Ovary (tissue), 7 donors: ENCODE measurements at regions not wholly inside any gene's neighbourhood (a gene's known extent, or its start where the extent isn't known, plus 50 kb on each side); places are given as distances from the start of the nearest gene placed in this dataset.
"Not testable (repeated sequence)": the region's sequence is repeated elsewhere in the genome, so short reads cannot be mapped to it uniquely, and the experiment has no call there.

Experiments
- DNase-seq, 5 donors: peaks; one replicate each; pipeline ENCODE4 v3.0.0-alpha.2; 2019 to 2020
- H3K27ac ChIP-seq, 2 donors: fragments of 200-600 bp; one replicate each; pipeline versions ENCODE4 v1.5.1 to v1.8.0; 2019 to 2022
- H3K27me3 ChIP-seq: fragments of 200-600 bp; one replicate; pipeline ENCODE4 v1.8.0; 2022
- H3K36me3 ChIP-seq: fragments of 200-600 bp; sonication (generic); one replicate; pipeline ENCODE4 v1.5.1; 2019
- H3K4me1 ChIP-seq: one replicate; pipeline ENCODE4 v1.8.1; 2013; ENCODE audit warnings: mild to moderate bottlenecking, moderate library complexity; ENCODE audit not compliant: insufficient read depth
- H3K4me3 ChIP-seq: fragments of 200-600 bp; sonication (generic); one replicate; pipeline ENCODE4 v1.5.1; 2017
- H3K9me3 ChIP-seq, 2 donors: fragments of 200-600 bp in 1 of 2; sonication (generic) in 1 of 2; one replicate each; pipeline versions ENCODE4 v1.5.1 to v1.8.1; 2013 to 2019; ENCODE audit warnings: mild to moderate bottlenecking in 1 of 2, moderate library complexity in 1 of 2
- WGBS, 3 donors: extraction: QIAGEN DNeasy Blood & Tissue Kit in 1 of 3; methylation state at CpG; one replicate each; pipeline versions ENCODE4 v1.1.5 to v1.1.7; 2013 to 2017; 5-methylcytosine and 5-hydroxymethylcytosine counted together
- intact Hi-C, 4 donors: fragments of 100-400 bp; cut with DNase I; formaldehyde crosslinking; loops; one replicate each; pipeline versions ENCODE4 v1.11.0 to v1.15.1; 2022 to 2023
- donor health status: DM: no; HTN: no; CAD: no; lungs with moderate emphysema.
- donor health status: DM: no; HTN: no; CAD: no.
- donor health status: Bipolar disorder and iron deficiency.
- donor health status: DM: no; HTN: no; CAD: no.
- donor health status: DM: yes; HTN: yes; CAD: no.

- H3K4me1 ChIP-seq, DNase-seq, H3K27me3 ChIP-seq, H3K36me3 ChIP-seq, H3K4me3 ChIP-seq, H3K9me3 ChIP-seq, intact Hi-C loops, H3K27ac ChIP-seq: not testable (repeated sequence)
- WGBS, 3 donors, result 74 to 76% (median 74%) methylated on average over 6 of the region's 6 CpGs
Observed at GRCh38 chr6:57998858-57999619, 681.6 kb downstream of the PRIM2 start.

DNA sequence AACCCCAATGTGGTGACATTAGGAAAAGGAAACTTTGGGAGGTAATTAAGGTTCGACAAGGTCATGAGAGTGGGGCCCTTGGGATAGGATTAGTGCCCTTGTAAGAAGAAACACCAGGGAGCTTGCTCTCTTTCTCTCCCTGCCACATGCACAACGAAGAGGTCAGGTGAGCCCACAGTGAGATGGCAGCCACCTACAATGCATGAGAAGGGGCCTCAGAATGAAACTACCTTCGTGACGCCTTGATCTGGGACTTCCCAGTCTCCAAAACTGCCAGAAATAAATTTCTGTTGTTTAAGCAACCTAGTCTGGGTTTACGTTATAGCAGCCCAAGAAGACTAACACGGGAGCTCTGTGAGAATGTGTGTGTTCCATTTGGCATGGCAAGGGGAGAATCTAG, 682.8 kb downstream of the PRIM2 start:
- H3K27ac ChIP-seq, H3K9me3 ChIP-seq, H3K4me3 ChIP-seq, H3K36me3 ChIP-seq, intact Hi-C loops, DNase-seq, H3K4me1 ChIP-seq, H3K27me3 ChIP-seq: not testable (repeated sequence)
- 85 to 90% (median 88%) methylated on average over 5 to 6 of the region's 6 CpGs for WGBS, 3 donors

DNA sequence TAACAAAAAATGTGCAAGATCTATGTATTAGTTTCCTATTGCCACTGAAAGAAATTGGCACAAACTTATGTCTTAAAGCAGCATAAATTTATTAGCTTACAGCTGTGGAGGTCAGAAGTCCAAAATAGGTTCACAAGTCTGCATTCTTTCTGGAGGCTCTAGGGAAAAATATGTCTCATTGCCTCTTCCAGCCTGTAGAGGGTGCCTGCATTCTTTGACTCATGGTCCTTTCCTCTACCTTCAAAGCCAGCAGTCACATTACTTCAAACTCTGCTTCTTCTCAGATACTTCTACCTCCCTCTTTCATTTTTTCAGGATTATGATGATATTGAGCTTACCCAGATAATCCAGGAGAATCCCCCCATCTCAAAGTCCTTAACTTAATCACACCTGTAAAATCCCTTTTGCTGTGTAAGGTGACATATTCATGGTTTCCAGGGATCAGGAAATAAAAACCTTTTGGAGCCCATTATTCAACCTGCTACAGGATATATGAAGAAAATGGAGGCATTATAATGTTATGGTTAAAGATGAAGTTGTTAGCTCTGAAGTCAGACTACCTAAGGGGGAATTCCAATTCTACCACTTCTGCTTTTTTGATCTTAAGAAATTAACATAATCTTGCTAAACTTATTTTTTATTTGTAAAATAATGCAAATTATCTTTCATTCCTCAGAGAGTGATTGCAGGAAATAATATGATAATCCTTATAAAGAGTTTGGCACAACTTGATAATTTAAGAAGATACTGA, 686.2 kb downstream of the PRIM2 start:
- H3K27me3 ChIP-seq, H3K4me1 ChIP-seq, H3K27ac ChIP-seq, DNase-seq, H3K36me3 ChIP-seq, H3K9me3 ChIP-seq, intact Hi-C loops, H3K4me3 ChIP-seq: not testable (repeated sequence)

GRCh38 chr6:58007334-58008000, 690.0 kb downstream of the PRIM2 start:
- intact Hi-C loops, result not testable (repeated sequence)

GRCh38 chr6:58008001-58008335, 690.5 kb downstream of the PRIM2 start:
- DNase-seq, H3K27ac ChIP-seq, H3K9me3 ChIP-seq, H3K4me3 ChIP-seq, H3K27me3 ChIP-seq, H3K36me3 ChIP-seq, H3K4me1 ChIP-seq, intact Hi-C loops: not testable (repeated sequence)

More at GRCh38 chr6:58007334-58008000, 690.0 kb downstream of the PRIM2 start:
- not testable (repeated sequence) for DNase-seq, H3K4me1 ChIP-seq, H3K4me3 ChIP-seq, H3K27me3 ChIP-seq, H3K27ac ChIP-seq, H3K36me3 ChIP-seq, H3K9me3 ChIP-seq
- WGBS, 3 donors, result 23 to 47% (median 39%) methylated on average over 4 of the region's 4 CpGs

- H3K27me3 ChIP-seq, H3K4me1 ChIP-seq, H3K36me3 ChIP-seq, intact Hi-C loops, H3K4me3 ChIP-seq, H3K9me3 ChIP-seq, H3K27ac ChIP-seq, DNase-seq: not testable (repeated sequence)
- WGBS, 3 donors, result 52 to 74% (median 54%) methylated on average over 4 to 7 of the region's 8 CpGs
Observed at GRCh38 chr6:58011954-58012600, 694.6 kb downstream of the PRIM2 start.

GRCh38 chr6:58016614-58017013, 699.2 kb downstream of the PRIM2 start:
- intact Hi-C loops, H3K36me3 ChIP-seq, H3K9me3 ChIP-seq, H3K4me1 ChIP-seq, H3K27ac ChIP-seq, H3K27me3 ChIP-seq, DNase-seq, H3K4me3 ChIP-seq: not testable (repeated sequence)
- 66 to 70% (median 70%) methylated on average over 4 of the region's 4 CpGs for WGBS, 3 donors

DNA sequence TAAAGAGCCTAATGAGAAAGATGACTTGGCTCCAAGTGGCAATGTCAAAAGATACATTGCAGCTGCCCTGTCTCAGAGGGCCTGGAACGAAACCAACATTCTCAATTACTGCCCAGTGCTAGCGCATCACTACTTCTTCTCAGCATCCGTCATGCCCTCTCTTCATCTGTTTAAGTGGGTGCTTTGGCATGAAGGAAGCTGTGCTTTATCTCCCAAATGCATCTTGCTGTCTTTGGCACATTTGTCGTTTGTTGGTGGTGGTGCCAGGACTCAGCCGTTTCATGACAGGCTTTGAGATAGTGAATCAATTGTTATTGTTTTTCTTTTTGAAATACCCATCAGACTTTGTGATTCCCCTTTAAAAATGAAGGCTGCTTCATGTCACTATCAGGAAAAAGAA, 710.8 kb downstream of the PRIM2 start:
- intact Hi-C loops, H3K27ac ChIP-seq: not testable (repeated sequence)
- WGBS, 3 donors, result 76 to 84% (median 82%) methylated on average over 5 of the region's 5 CpGs

GRCh38 chr6:58038213-58038612, 720.8 kb downstream of the PRIM2 start:
- H3K27ac ChIP-seq, intact Hi-C loops, H3K36me3 ChIP-seq, H3K4me1 ChIP-seq, H3K4me3 ChIP-seq, DNase-seq, H3K27me3 ChIP-seq, H3K9me3 ChIP-seq: not testable (repeated sequence)
- WGBS, 3 donors, result 88 to 94% (median 92%) methylated on average over 11 of the region's 11 CpGs

More for the DNA sequence above, 710.8 kb downstream of the PRIM2 start:
- H3K27me3 ChIP-seq, H3K36me3 ChIP-seq, DNase-seq, H3K4me1 ChIP-seq, H3K4me3 ChIP-seq, H3K9me3 ChIP-seq: not testable (repeated sequence)

DNA sequence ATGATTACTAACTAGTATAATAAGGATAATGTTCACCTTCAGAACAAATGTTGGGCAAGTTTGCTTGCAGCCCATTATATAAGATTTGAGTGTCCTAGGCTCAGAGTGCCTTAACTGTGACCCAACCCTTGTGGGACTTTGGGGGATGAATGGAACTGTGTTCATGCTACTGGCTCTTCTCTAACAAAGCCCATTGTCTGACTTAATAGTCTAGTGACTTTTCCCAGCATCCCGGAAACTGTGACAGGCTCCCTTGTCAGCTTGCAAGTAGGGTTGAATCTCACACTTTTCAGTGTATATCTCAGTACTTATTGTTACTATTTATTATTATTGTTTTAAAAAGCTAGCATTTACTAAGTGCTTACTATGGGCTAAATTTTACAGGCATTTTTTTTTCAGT, 729.2 kb downstream of the PRIM2 start:
- DNase-seq, H3K9me3 ChIP-seq, H3K4me3 ChIP-seq, H3K4me1 ChIP-seq, intact Hi-C loops, H3K27ac ChIP-seq, H3K36me3 ChIP-seq, H3K27me3 ChIP-seq: not testable (repeated sequence)
- WGBS, 3 donors, result 93% methylated on average over 1 of the region's 1 CpG; no CpG with 5 or more reads in 2 of the 3 donors

DNA sequence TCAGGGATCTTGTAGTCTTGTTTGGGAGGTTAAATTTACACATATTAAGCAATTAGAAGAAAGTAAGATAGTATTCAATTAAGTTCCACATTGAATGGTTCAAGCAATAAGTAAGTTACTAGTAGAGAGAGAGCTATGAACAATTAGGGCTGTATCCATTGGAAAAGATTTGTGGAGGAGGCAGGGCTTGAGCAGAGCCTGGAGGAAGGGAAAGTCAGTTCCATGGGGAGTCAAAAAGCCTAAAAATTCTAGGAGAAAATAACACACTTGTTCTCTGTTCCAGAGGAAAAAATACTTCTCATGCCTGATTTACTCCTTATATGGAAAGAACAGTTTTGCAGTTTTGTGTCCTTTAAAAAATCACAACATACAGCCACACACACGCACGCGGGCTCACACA, 730.0 kb downstream of the PRIM2 start:
- H3K4me1 ChIP-seq, H3K9me3 ChIP-seq, intact Hi-C loops, H3K36me3 ChIP-seq, H3K27me3 ChIP-seq, H3K27ac ChIP-seq, DNase-seq, H3K4me3 ChIP-seq: not testable (repeated sequence)
- 30 to 44% (median 37%) methylated on average over 3 of the region's 3 CpGs for WGBS, 3 donors
